ENCODE measurements at regions not wholly inside any gene's neighbourhood (a gene's known extent, or its start where the extent isn't known, plus 50 kb on each side); places are given as distances from the start of the nearest gene placed in this dataset.

DNA sequence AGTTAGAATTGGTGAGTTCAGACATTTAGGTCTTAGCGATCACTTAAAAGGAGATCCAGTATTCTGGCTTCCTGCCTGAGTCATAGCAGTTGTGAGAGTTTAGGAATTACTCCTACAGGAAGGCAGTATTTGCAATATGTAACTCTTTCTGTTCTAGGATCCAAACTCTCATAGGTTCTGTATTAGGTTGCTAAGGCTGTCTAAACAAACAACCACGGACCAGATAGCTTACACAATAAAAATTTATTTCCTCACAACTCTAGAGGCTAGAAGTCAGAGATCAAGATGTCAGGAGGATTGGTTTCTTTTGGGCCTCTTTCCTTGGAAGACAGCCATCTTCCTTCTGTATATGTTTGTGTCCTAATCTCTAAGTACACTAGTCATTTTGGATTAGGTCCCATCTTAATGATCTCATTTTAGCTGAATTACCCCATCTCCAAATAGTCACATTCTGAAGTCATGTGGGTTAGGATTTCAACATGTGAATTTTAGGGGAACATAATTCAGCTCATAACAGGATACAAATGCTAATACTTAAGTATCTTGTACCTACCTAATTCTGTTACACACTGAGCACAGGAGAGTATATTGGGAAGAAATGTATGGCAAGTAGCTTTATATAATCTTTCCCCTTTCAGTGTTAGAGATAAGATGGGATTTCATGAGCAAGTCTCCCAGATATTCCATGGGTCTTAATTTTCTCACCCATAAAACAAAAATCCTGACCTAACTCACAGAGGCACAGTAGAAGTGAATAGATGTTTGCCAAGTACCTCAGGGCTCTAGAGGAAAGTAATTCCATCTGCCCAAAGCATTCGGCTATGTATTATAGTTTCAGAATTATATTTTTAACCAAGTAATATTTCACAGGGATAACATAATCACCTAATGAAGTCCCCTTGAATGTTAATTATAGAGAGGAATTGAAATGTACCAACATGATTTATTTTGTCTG, 144.4 kb downstream of the PTBP2 start:
- no peaks in the 10 kb centered on the region for H3K27me3 ChIP-seq
- H3K27ac ChIP-seq: no peak overlapping the region
- 49 to 59% methylated on average over 3 of the region's 3 CpGs for WGBS, 2 donors

GRCh38 chr1:96872757-96873156, 151.2 kb downstream of the PTBP2 start:
- no peaks in the 10 kb centered on the region for H3K36me3 ChIP-seq (replicated peaks in 1 of 2; ENCODE audit: insufficient read depth in 1 of 2, low read depth in 2 of 2)
- TF ChIP-seq, protein P1, sequence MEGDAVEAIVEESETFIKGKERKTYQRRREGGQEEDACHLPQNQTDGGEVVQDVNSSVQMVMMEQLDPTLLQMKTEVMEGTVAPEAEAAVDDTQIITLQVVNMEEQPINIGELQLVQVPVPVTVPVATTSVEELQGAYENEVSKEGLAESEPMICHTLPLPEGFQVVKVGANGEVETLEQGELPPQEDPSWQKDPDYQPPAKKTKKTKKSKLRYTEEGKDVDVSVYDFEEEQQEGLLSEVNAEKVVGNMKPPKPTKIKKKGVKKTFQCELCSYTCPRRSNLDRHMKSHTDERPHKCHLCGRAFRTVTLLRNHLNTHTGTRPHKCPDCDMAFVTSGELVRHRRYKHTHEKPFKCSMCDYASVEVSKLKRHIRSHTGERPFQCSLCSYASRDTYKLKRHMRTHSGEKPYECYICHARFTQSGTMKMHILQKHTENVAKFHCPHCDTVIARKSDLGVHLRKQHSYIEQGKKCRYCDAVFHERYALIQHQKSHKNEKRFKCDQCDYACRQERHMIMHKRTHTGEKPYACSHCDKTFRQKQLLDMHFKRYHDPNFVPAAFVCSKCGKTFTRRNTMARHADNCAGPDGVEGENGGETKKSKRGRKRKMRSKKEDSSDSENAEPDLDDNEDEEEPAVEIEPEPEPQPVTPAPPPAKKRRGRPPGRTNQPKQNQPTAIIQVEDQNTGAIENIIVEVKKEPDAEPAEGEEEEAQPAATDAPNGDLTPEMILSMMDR (IDR thresholded peaks at IDR 0.05): no peak
- no peak for TF ChIP-seq POLR2A (IDR thresholded peaks at IDR 0.05)
- DNase-seq (no peak), ATAC-seq (no peak)
- H3K9me3 ChIP-seq: peaks cover 0 to 8% (median 0%) of the 10 kb centered on the region in 3 donors
- H3K27ac ChIP-seq: no peak overlapping the region
- 58 to 81% methylated on average over 2 of the region's 2 CpGs for WGBS, 2 donors
- intact Hi-C loops (cut with DNase I): no loop called here
- no peak overlapping the region for H3K4me3 ChIP-seq
- H3K4me1 ChIP-seq: no peaks in the 10 kb centered on the region
- no peaks in the 10 kb centered on the region for H3K27me3 ChIP-seq

More for the DNA sequence above, 144.4 kb downstream of the PTBP2 start:
- intact Hi-C loops (cut with DNase I): no loop called here
- no peak for TF ChIP-seq POLR2A (IDR thresholded peaks at IDR 0.05)
- TF ChIP-seq, protein P1 (IDR thresholded peaks at IDR 0.05): no peak
- H3K4me1 ChIP-seq: no peaks in the 10 kb centered on the region
- peaks cover 0 to 2% (median 0%) of the 10 kb centered on the region in 3 donors for H3K9me3 ChIP-seq
- H3K4me3 ChIP-seq: no peak overlapping the region
- peak; percentile 70 for ATAC-seq
- DNase-seq: peak in 1 of 4 donors; percentile 27
- no peaks in the 10 kb centered on the region for H3K36me3 ChIP-seq (replicated peaks in 1 of 2; ENCODE audit: insufficient read depth in 1 of 2, low read depth in 2 of 2)

- no peak overlapping the region for H3K27ac ChIP-seq
- intact Hi-C loops (cut with DNase I): no loop called here
- no peak for DNase-seq
Observed at GRCh38 chr1:96878640-96879039, 157.1 kb downstream of the PTBP2 start.

DNA sequence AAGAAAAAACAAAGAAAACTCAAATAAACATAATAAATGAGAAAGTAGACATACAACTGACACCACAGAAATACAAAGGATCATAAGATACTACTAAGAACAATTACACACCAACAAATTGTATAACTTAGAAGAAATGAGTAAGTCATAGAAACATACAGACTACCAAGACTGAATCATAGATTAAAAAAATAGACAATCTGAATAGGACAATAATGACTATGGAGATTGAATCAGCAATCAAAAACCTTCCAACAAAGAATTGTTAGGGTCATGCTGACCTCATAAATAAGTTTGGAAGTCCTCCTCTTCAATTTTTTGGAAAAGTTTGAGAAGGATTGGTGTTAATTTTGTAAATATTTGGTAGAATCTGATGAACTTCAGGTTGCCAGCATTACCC, 159.0 kb downstream of the PTBP2 start:
- DNase-seq (no peak), ATAC-seq (no peak)
- Histone ChIP-seq H3K36me3 (replicated peaks in 1 of 2; ENCODE audit: insufficient read depth in 1 of 2, low read depth in 2 of 2) (no peaks in the 10 kb centered on the region), H3K4me1 (no peaks in the 10 kb centered on the region), H3K9me3 (no peaks in the 10 kb centered on the region), H3K27ac (no peak overlapping the region), H3K4me3 (no peak overlapping the region), H3K27me3 (no peaks in the 10 kb centered on the region)
- TF ChIP-seq POLR2A (IDR thresholded peaks at IDR 0.05): no peak
- TF ChIP-seq, protein P1 (IDR thresholded peaks at IDR 0.05): no peak
- intact Hi-C loops (cut with DNase I): no loop called here

More at GRCh38 chr1:96878640-96879039, 157.1 kb downstream of the PTBP2 start:
- ATAC-seq: no peak
- Histone ChIP-seq H3K4me1 (no peaks in the 10 kb centered on the region), H3K4me3 (no peak overlapping the region), H3K9me3 (no peaks in the 10 kb centered on the region), H3K27me3 (no peaks in the 10 kb centered on the region), H3K36me3 (replicated peaks in 1 of 2; ENCODE audit: insufficient read depth in 1 of 2, low read depth in 2 of 2) (no peaks in the 10 kb centered on the region)
- 47 to 55% methylated on average over 1 of the region's 1 CpG for WGBS, 2 donors
- TF ChIP-seq POLR2A (IDR thresholded peaks at IDR 0.05): no peak
- TF ChIP-seq, protein P1 (IDR thresholded peaks at IDR 0.05): no peak
